GM12878 (cell line): ENCODE measurements at regions not wholly inside any gene's neighbourhood (a gene's known extent, or its start where the extent isn't known, plus 50 kb on each side); places are given as distances from the start of the nearest gene placed in this dataset.

Experiments
- CBX3 ChIP-seq: fragments of 200-600 bp; sonication (generic); IDR thresholded peaks from 2 replicates; pipeline ENCODE4 v1.6.1; 2016; ENCODE audit warnings: low read depth, borderline replicate concordance
- CREB1 ChIP-seq: IDR thresholded peaks from 2 replicates; pipeline ENCODE4 v1.6.1; 2012; ENCODE audit warnings: low read depth, mild to moderate bottlenecking, inconsistent platforms
- CTCF ChIP-seq, 3 experiments: IDR thresholded peaks in 2 of 3; conservative IDR thresholded peaks in 1 of 3; 2 replicates each; pipeline ENCODE4 v1.5.1; 2011; ENCODE audit warnings: low read depth in 3 of 3, low read length in 3 of 3, mild to moderate bottlenecking in 3 of 3, control low read depth in 2 of 3, moderate library complexity in 2 of 3, inconsistent platforms in 1 of 3, mixed read lengths in 1 of 3; ENCODE audit not compliant: control insufficient read depth in 2 of 3, insufficient read depth in 1 of 3; ENCODE audit errors: extremely low read depth in 1 of 3
- EZH2 ChIP-seq: IDR thresholded peaks from 2 replicates; pipeline ENCODE4 v1.6.1; 2012; ENCODE audit warnings: low read depth, mild to moderate bottlenecking, control low read depth, inconsistent platforms, low read length, borderline replicate concordance; ENCODE audit not compliant: control insufficient read depth
- FOXM1 ChIP-seq: IDR thresholded peaks from 2 replicates; pipeline ENCODE4 v1.6.1; 2012; ENCODE audit warnings: low read depth, mild to moderate bottlenecking, inconsistent platforms, low read length, moderate library complexity
- IKZF1 ChIP-seq: fragments of 450-650 bp; conservative IDR thresholded peaks from 2 replicates; pipeline ENCODE4 v1.6.1; 2017; ENCODE audit warnings: antibody characterized with exemption, mild to moderate bottlenecking
- JUNB ChIP-seq: IDR thresholded peaks from 2 replicates; pipeline ENCODE4 v1.6.1; 2016; ENCODE audit warnings: antibody characterized with exemption, mild to moderate bottlenecking
- MAX ChIP-seq: IDR thresholded peaks from 2 replicates; pipeline ENCODE4 v1.6.1; 2012; ENCODE audit warnings: low read depth, low read length, improper control_type of control experiment
- NBN ChIP-seq: fragments of 450-650 bp; IDR thresholded peaks from 2 replicates; pipeline ENCODE4 v1.6.1; 2016
- POLR2A ChIP-seq: IDR thresholded peaks from 2 replicates; pipeline ENCODE4 v1.6.1; 2011; ENCODE audit warnings: low read depth, mild to moderate bottlenecking, low read length
- POLR2AphosphoS5 ChIP-seq: IDR thresholded peaks from 2 replicates; pipeline ENCODE4 v1.6.1; 2011; ENCODE audit warnings: mild to moderate bottlenecking, low read length, inconsistent platforms
- REST ChIP-seq: IDR thresholded peaks from 2 replicates; pipeline ENCODE4 v1.6.1; 2012; ENCODE audit warnings: mild to moderate bottlenecking, low read depth, low read length
- TCF7 ChIP-seq: IDR thresholded peaks from 2 replicates; pipeline ENCODE4 v1.6.1; 2014; ENCODE audit warnings: antibody characterized with exemption, borderline replicate concordance
- YY1 ChIP-seq: IDR thresholded peaks from 2 replicates; pipeline ENCODE4 v1.6.1; 2011; ENCODE audit warnings: low read depth, mild to moderate bottlenecking, low read length

GRCh38 chr7:57362868-57363267 is 87.1 kb upstream of the ZNF716 start:
- TF ChIP-seq IKZF1 (no peak), POLR2A (no peak), CTCF (IDR thresholded peaks at IDR 0.05 in 2 of 3, conservative IDR thresholded peaks at IDR 0.05 in 1 of 3; ENCODE audit: control insufficient read depth in 2 of 3, extremely low read depth in 1 of 3, insufficient read depth in 1 of 3, low read depth in 3 of 3, low read length in 3 of 3) (no peak), TCF7 (no peak), JUNB (no peak), REST (no peak), CREB1 (no peak), NBN (no peak), CBX3 (no peak), POLR2AphosphoS5 (no peak), FOXM1 (no peak), MAX (no peak), EZH2 (no peak), YY1 (no peak)
